Left renal cortex interstitium (tissue), 4 donors: ENCODE measurements at regions not wholly inside any gene's neighbourhood (a gene's known extent, or its start where the extent isn't known, plus 50 kb on each side); places are given as distances from the start of the nearest gene placed in this dataset.
"Not testable (repeated sequence)": the region's sequence is repeated elsewhere in the genome, so short reads cannot be mapped to it uniquely, and the experiment has no call there.

Experiments used
- DNase-seq, 4 donors: peaks; one replicate each; pipeline ENCODE4 v3.0.0-alpha.2; 2013; ENCODE audit warnings: low read depth in 4 of 4, low spot score in 2 of 4, missing footprints in 1 of 4

GRCh38 chr15:67943475-67943874 lies 103.6 kb upstream of the RNU6-1 start:
- no peak for DNase-seq

- DNase-seq: no peak
Measured at GRCh38 chr15:67944010-67944641, 104.3 kb upstream of the RNU6-1 start.

- no peak for DNase-seq
Measured at GRCh38 chr15:67945131-67945530, 105.3 kb upstream of the RNU6-1 start.

- DNase-seq: no peak
Measured at GRCh38 chr15:67945951-67946700, 106.3 kb upstream of the RNU6-1 start.

GRCh38 chr15:67946701-67947100 lies 106.9 kb upstream of the RNU6-1 start:
- DNase-seq: no peak

- DNase-seq: no peak
Measured at GRCh38 chr15:67947254-67948039, 106.7 kb upstream of the PIAS1 start.

GRCh38 chr15:67948215-67948614 lies 105.9 kb upstream of the PIAS1 start:
- no peak for DNase-seq

GRCh38 chr15:67951187-67951586 lies 102.9 kb upstream of the PIAS1 start:
- not testable (repeated sequence) for DNase-seq

- no peak for DNase-seq
Measured at GRCh38 chr15:67953299-67953698, 100.8 kb upstream of the PIAS1 start.

GRCh38 chr15:67955252-67955651 lies 98.9 kb upstream of the PIAS1 start:
- no peak for DNase-seq

GRCh38 chr15:67957435-67958132 lies 96.5 kb upstream of the PIAS1 start:
- no peak for DNase-seq

- peak in 1 of 4 donors; percentile 41 for DNase-seq
Measured at GRCh38 chr15:67967871-67968431, 86.2 kb upstream of the PIAS1 start.

GRCh38 chr15:67968564-67968963 lies 85.6 kb upstream of the PIAS1 start:
- DNase-seq: no peak

- DNase-seq: no peak
Measured at GRCh38 chr15:67968966-67969365, 85.1 kb upstream of the PIAS1 start.

- no peak for DNase-seq
Measured at GRCh38 chr15:67969892-67970291, 84.2 kb upstream of the PIAS1 start.

GRCh38 chr15:67972377-67972776 lies 81.7 kb upstream of the PIAS1 start:
- DNase-seq: no peak

GRCh38 chr15:67973846-67974245 lies 80.3 kb upstream of the PIAS1 start:
- no peak for DNase-seq

GRCh38 chr15:67976506-67977073 lies 77.5 kb upstream of the PIAS1 start:
- no peak for DNase-seq

GRCh38 chr15:67977414-67978089 lies 76.6 kb upstream of the PIAS1 start:
- no peak for DNase-seq

GRCh38 chr15:67979281-67979680 lies 74.8 kb upstream of the PIAS1 start:
- no peak for DNase-seq
